ENCODE measurements at regions not wholly inside any gene's neighbourhood (a gene's known extent, or its start where the extent isn't known, plus 50 kb on each side); places are given as distances from the start of the nearest gene placed in this dataset.

GRCh38 chr7:23968791-23969190 lies 258.8 kb downstream of the STK31 start:
- DNase-seq (ENCODE audit: low spot score): no peak
- intact Hi-C loops (cut with DNase I): no loop called here

GRCh38 chr7:23969443-23969842 lies 259.4 kb downstream of the STK31 start:
- no peak for DNase-seq (ENCODE audit: low spot score)
- intact Hi-C loops (cut with DNase I): no loop called here

GRCh38 chr7:23970193-23970592 lies 260.2 kb downstream of the STK31 start:
- DNase-seq (ENCODE audit: low spot score): no peak
- intact Hi-C loops (cut with DNase I): no loop called here

- no peak for DNase-seq (ENCODE audit: low spot score)
Measured at GRCh38 chr7:23971031-23971430, 261.0 kb downstream of the STK31 start.

GRCh38 chr7:23972057-23972456 lies 262.0 kb downstream of the STK31 start:
- no peak for DNase-seq (ENCODE audit: low spot score)
- intact Hi-C loops (cut with DNase I): no loop called here

More at GRCh38 chr7:23971031-23971430, 261.0 kb downstream of the STK31 start:
- intact Hi-C loops (cut with DNase I): no loop called here

GRCh38 chr7:23973264-23973663 lies 263.2 kb downstream of the STK31 start:
- DNase-seq (ENCODE audit: low spot score): no peak
- intact Hi-C loops (cut with DNase I): no loop called here

- no peak for DNase-seq (ENCODE audit: low spot score)
- intact Hi-C loops (cut with DNase I): no loop called here
Measured at GRCh38 chr7:23980081-23980480, 270.1 kb downstream of the STK31 start.

- intact Hi-C loops (cut with DNase I): no loop called here
- no peak for DNase-seq (ENCODE audit: low spot score)
Measured at GRCh38 chr7:23981314-23981713, 271.3 kb downstream of the STK31 start.

GRCh38 chr7:23981758-23982157 lies 271.7 kb downstream of the STK31 start:
- DNase-seq (ENCODE audit: low spot score): no peak
- intact Hi-C loops (cut with DNase I): no loop called here

GRCh38 chr7:24005517-24005916 lies 278.5 kb upstream of the NPY start:
- no peak for DNase-seq (ENCODE audit: low spot score)
- intact Hi-C loops (cut with DNase I): no loop called here

GRCh38 chr7:24010495-24010894 lies 273.5 kb upstream of the NPY start:
- DNase-seq (ENCODE audit: low spot score): no peak
- intact Hi-C loops (cut with DNase I): no loop called here

GRCh38 chr7:24017519-24017918 lies 266.5 kb upstream of the NPY start:
- intact Hi-C loops (cut with DNase I): no loop called here
- no peak for DNase-seq (ENCODE audit: low spot score)

GRCh38 chr7:24018331-24018730 lies 265.7 kb upstream of the NPY start:
- intact Hi-C loops (cut with DNase I): no loop called here
- no peak for DNase-seq (ENCODE audit: low spot score)

GRCh38 chr7:24019841-24020240 lies 264.1 kb upstream of the NPY start:
- no peak for DNase-seq (ENCODE audit: low spot score)
- intact Hi-C loops (cut with DNase I): no loop called here

- DNase-seq (ENCODE audit: low spot score): no peak
- intact Hi-C loops (cut with DNase I): no loop called here
Measured at GRCh38 chr7:24024276-24025068, 259.5 kb upstream of the NPY start.

GRCh38 chr7:24025094-24025493 lies 258.9 kb upstream of the NPY start:
- DNase-seq (ENCODE audit: low spot score): no peak
- intact Hi-C loops (cut with DNase I): no loop called here

- DNase-seq (ENCODE audit: low spot score): no peak
- intact Hi-C loops (cut with DNase I): no loop called here
Measured at GRCh38 chr7:24025765-24026164, 258.2 kb upstream of the NPY start.

GRCh38 chr7:24026351-24026750 lies 257.6 kb upstream of the NPY start:
- DNase-seq (ENCODE audit: low spot score): no peak
- intact Hi-C loops (cut with DNase I): no loop called here

- intact Hi-C loops (cut with DNase I): no loop called here
Measured at GRCh38 chr7:24029068-24029467, 254.9 kb upstream of the NPY start.

GRCh38 chr7:24034251-24034650 lies 249.7 kb upstream of the NPY start:
- DNase-seq (ENCODE audit: low spot score): no peak
- intact Hi-C loops (cut with DNase I): no loop called here

More at GRCh38 chr7:24029068-24029467, 254.9 kb upstream of the NPY start:
- DNase-seq (ENCODE audit: low spot score): no peak

- intact Hi-C loops (cut with DNase I): loop anchor here in 1 of 2 donors (1.0 kb wide), 1 partner anchor 68 kb away; no protein-coding TSS in a partner anchor
- DNase-seq (ENCODE audit: low spot score): no peak
Measured at GRCh38 chr7:24035366-24036032, 248.5 kb upstream of the NPY start.

Data from posterior vena cava (tissue), 2 donors.